ENCODE measurements at regions not wholly inside any gene's neighbourhood (a gene's known extent, or its start where the extent isn't known, plus 50 kb on each side); places are given as distances from the start of the nearest gene placed in this dataset.

DNA sequence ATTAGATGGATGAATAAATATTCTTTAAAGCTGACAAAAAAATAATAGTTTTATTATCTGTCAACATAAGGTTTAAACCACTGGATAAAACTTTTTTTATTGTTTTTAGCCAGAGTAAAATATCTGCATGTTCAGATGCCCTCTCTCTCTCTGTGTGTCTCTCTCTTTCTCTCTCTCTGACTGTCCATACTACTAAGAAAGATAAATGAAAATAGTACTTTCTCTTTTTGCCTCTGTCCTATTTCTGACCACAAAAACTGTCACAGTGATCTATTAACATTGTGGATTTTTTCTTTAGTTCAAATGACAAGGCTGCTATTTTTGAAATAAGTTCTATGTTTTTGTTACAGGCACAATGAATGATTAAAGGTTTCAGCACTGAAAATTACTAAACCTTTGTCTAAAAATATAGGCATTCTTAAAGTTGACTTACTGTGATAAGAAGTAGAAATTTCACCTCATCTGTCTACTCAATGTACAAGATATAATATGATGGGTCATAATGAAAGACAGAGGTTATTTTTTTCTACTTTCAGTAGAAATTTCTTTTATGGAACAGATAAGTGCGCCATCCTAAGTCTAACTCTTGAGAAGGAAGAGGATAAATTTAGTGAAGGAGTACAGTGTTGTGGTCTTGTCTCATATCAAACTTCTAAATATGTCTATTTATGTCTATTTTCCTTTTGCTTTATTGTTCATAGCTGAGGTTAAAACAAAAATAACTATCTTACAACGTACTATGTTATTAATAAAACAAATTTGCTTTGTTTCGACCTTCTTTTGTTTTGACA is 341.9 kb upstream of the EYS start:
- H3K9me3 ChIP-seq (ENCODE audit: control insufficient read depth, insufficient read depth, low read length): no peaks in the 10 kb centered on the region
- no peaks in the 10 kb centered on the region for H3K4me1 ChIP-seq (ENCODE audit: control insufficient read depth, insufficient read depth, low read length)
- no peak overlapping the region for H3K4me3 ChIP-seq (ENCODE audit: low read depth, low read length)
- H3K27ac ChIP-seq (ENCODE audit: low read depth, low read length): no peak overlapping the region
- no peak overlapping the region for H3K9ac ChIP-seq (ENCODE audit: low read depth, low read length)
- H3K27me3 ChIP-seq (ENCODE audit: control insufficient read depth, insufficient read depth, low read length): no peaks in the 10 kb centered on the region
- no peaks in the 10 kb centered on the region for H3K36me3 ChIP-seq (ENCODE audit: control insufficient read depth, insufficient read depth, low read length)

DNA sequence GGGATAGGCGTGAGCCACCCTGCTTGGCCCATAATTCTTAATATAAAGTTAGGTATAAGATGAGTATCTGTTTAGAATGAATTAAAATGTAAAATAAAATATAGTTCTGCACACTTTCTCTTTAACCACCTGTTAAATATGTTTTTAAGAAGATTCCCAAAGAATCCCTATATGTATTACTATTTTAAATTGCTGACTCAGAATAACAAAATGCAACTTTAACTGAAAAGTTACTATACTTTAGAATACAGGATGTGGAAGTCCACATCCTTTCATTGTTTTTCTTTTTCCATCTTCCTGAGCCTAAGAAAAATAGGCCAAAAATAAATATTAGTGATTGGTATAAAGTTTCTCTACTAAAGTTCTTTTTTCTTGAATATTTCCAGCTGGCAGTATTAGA is 325.6 kb upstream of the EYS start:
- Histone ChIP-seq H3K9me3 (ENCODE audit: control insufficient read depth, insufficient read depth, low read length) (no peaks in the 10 kb centered on the region), H3K27ac (ENCODE audit: low read depth, low read length) (no peak overlapping the region), H3K4me3 (ENCODE audit: low read depth, low read length) (no peak overlapping the region), H3K4me1 (ENCODE audit: control insufficient read depth, insufficient read depth, low read length) (no peaks in the 10 kb centered on the region), H3K27me3 (ENCODE audit: control insufficient read depth, insufficient read depth, low read length) (no peaks in the 10 kb centered on the region), H3K9ac (ENCODE audit: low read depth, low read length) (no peak overlapping the region), H3K36me3 (ENCODE audit: control insufficient read depth, insufficient read depth, low read length) (no peaks in the 10 kb centered on the region)

DNA sequence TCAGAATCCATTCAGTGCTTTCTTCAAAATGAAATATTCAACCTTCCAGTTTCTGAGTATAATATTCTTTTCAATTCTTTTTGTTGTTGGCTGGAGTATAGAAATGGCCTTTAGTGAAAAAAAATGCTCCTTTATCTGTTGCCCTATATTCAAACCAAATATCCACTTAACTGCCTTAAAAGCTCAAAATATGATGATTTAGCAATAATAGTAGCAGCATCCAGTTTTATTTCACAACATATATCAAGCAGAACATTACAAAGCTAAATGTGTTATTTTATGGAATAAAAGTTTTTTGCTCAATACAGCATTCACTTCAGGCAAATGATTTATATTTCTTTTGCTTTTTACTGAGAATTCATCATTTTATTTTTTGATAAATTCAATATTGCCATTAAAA is 322.4 kb upstream of the EYS start:
- Histone ChIP-seq H3K9me3 (ENCODE audit: control insufficient read depth, insufficient read depth, low read length) (no peaks in the 10 kb centered on the region), H3K4me3 (ENCODE audit: low read depth, low read length) (no peak overlapping the region), H3K27me3 (ENCODE audit: control insufficient read depth, insufficient read depth, low read length) (no peaks in the 10 kb centered on the region), H3K27ac (ENCODE audit: low read depth, low read length) (no peak overlapping the region), H3K4me1 (ENCODE audit: control insufficient read depth, insufficient read depth, low read length) (no peaks in the 10 kb centered on the region), H3K9ac (ENCODE audit: low read depth, low read length) (no peak overlapping the region), H3K36me3 (ENCODE audit: control insufficient read depth, insufficient read depth, low read length) (no peaks in the 10 kb centered on the region)

DNA sequence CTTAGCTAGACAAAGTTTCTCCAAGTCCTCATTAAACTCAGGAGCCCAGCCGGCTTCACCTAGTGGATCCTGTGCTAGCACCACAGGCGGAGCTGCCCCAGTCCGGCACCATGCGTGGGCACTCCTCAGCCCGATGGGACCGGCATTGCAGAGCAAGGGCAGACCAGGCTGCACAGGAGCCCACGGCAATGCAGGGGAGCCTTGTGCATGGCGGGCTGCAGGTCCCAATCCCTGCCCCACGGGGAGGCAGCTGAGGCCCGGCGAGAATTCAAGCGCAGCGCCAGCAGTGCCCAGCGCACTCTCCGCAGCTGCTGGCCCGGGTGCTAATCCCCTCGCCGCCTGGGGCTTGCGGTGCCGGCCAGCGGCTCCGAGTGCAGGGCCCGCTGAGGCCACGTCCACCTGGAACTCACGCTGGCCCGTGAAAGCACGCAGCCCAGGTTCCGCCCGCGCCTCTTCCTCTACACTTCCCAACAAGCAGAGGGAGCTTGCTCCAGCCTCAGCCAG is 292.3 kb upstream of the EYS start:
- Histone ChIP-seq H3K4me1 (ENCODE audit: control insufficient read depth, insufficient read depth, low read length) (no peaks in the 10 kb centered on the region), H3K9me3 (ENCODE audit: control insufficient read depth, insufficient read depth, low read length) (peaks cover 7% of the 10 kb centered on the region; the same call in 1 of the 2 replicates), H3K27me3 (ENCODE audit: control insufficient read depth, insufficient read depth, low read length) (no peaks in the 10 kb centered on the region), H3K27ac (ENCODE audit: low read depth, low read length) (no peak overlapping the region), H3K36me3 (ENCODE audit: control insufficient read depth, insufficient read depth, low read length) (no peaks in the 10 kb centered on the region), H3K9ac (ENCODE audit: low read depth, low read length) (no peak overlapping the region), H3K4me3 (ENCODE audit: low read depth, low read length) (no peak overlapping the region)

DNA sequence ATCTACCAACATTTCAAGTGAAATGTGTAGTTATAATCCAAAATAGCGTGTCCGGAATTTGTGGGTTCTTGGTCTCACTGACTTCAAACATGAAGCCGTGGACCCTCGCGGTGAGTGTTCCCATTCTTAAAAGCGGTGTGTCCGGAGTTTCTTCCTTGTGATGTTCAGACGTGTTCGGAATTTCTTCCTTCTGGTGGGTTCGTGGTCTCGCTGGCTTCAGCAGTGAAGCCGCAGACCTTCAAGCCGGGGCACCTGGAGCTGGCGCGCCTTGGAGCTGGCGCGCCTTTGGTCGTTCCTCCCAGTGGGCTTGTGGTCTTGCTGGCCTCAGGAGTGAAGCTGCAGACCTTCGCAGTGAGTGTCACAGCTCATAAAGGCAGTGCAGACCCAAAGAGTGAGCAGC is 291.5 kb upstream of the EYS start:
- H3K27me3 ChIP-seq (ENCODE audit: control insufficient read depth, insufficient read depth, low read length): no peaks in the 10 kb centered on the region
- no peaks in the 10 kb centered on the region for H3K36me3 ChIP-seq (ENCODE audit: control insufficient read depth, insufficient read depth, low read length)
- no peak overlapping the region for H3K9ac ChIP-seq (ENCODE audit: low read depth, low read length)
- H3K4me1 ChIP-seq (ENCODE audit: control insufficient read depth, insufficient read depth, low read length): no peaks in the 10 kb centered on the region
- H3K4me3 ChIP-seq (ENCODE audit: low read depth, low read length): no peak overlapping the region
- peaks cover 7% of the 10 kb centered on the region; the same call in 1 of the 2 replicates for H3K9me3 ChIP-seq (ENCODE audit: control insufficient read depth, insufficient read depth, low read length)
- H3K27ac ChIP-seq (ENCODE audit: low read depth, low read length): no peak overlapping the region

DNA sequence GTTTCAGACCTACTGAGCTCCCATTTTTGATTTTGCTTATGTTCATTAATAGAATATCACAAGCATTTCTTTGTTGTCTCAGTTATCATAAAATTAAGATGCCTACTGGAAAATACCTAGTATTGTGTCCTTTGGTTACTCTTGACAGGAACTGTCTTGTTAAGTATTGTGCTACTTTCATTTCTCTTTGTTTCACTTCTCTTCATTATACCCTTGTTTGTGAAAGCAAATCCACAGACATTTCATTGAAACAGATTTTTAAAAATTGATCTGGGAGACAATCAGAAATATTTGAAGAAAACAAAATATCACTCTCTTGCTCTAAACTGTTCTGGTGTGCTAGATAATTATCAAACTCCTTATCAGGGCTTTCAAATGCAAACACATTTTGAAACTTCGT is 290.5 kb upstream of the EYS start:
- Histone ChIP-seq H3K27ac (ENCODE audit: low read depth, low read length) (no peak overlapping the region), H3K9me3 (ENCODE audit: control insufficient read depth, insufficient read depth, low read length) (peaks cover 7% of the 10 kb centered on the region; the same call in 1 of the 2 replicates), H3K36me3 (ENCODE audit: control insufficient read depth, insufficient read depth, low read length) (no peaks in the 10 kb centered on the region), H3K9ac (ENCODE audit: low read depth, low read length) (no peak overlapping the region), H3K4me3 (ENCODE audit: low read depth, low read length) (no peak overlapping the region), H3K27me3 (ENCODE audit: control insufficient read depth, insufficient read depth, low read length) (no peaks in the 10 kb centered on the region), H3K4me1 (ENCODE audit: control insufficient read depth, insufficient read depth, low read length) (no peaks in the 10 kb centered on the region)

DNA sequence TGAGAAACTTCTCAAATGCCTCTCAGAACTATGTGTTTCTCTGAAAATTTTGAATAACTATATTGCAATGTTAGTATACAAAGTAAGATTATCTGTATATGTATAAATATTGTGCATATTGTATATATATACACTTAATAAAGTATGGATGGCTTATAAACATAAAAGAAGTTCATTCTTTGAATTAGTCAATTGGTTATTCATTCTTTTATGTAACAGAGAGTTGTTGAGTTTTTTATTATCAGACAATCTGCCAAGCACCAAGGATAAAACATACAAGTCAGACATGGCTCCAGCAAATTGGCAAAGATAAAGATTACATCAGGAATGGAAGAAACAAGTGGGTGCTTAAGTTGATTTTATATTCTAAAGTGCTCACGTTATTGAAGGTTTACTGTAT is 289.1 kb upstream of the EYS start:
- Histone ChIP-seq H3K36me3 (ENCODE audit: control insufficient read depth, insufficient read depth, low read length) (no peaks in the 10 kb centered on the region), H3K27me3 (ENCODE audit: control insufficient read depth, insufficient read depth, low read length) (no peaks in the 10 kb centered on the region), H3K4me3 (ENCODE audit: low read depth, low read length) (no peak overlapping the region), H3K9me3 (ENCODE audit: control insufficient read depth, insufficient read depth, low read length) (peaks cover 7% of the 10 kb centered on the region; the same call in 1 of the 2 replicates), H3K4me1 (ENCODE audit: control insufficient read depth, insufficient read depth, low read length) (no peaks in the 10 kb centered on the region), H3K27ac (ENCODE audit: low read depth, low read length) (no peak overlapping the region), H3K9ac (ENCODE audit: low read depth, low read length) (no peak overlapping the region)

DNA sequence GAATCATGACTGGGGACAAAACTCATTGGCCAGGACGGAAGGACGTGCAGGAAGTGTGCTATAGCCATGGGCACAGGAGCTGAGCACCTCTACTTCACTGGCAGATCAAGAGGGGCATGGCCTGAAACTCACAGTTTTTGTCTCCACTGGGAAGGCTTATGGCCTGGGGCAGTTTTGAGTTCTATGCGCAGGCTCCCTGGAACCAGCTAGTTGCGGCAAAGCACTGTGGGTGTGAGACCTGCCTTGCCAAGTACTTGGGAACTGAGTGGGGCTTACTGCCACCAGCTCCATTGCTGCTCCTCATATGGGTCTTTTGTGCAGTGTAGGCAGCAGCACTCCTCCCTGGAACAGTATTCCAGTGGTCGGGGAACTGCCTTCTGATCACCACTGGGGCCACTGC is 282.6 kb upstream of the EYS start:
- Histone ChIP-seq H3K4me1 (ENCODE audit: control insufficient read depth, insufficient read depth, low read length) (no peaks in the 10 kb centered on the region), H3K36me3 (ENCODE audit: control insufficient read depth, insufficient read depth, low read length) (no peaks in the 10 kb centered on the region)

DNA sequence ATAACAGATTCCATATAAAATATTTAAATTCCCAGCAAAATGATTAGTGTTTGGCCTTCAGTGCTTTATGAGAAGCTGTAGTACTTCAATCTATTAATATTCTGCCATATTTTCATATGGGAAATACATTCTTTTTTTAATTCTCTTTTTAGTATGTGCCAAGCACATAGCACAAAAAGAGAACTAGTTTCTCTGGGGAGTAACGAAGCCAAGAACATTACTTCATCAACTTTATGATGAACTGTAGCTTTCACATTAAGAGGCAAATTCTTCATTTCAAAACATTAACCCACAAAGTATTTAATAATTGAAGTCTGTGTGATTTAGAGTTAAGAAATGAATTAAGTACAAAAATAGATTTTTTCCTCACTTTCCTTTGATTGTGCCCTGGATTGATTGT is 281.0 kb upstream of the EYS start:
- Histone ChIP-seq H3K4me1 (ENCODE audit: control insufficient read depth, insufficient read depth, low read length) (no peaks in the 10 kb centered on the region), H3K36me3 (ENCODE audit: control insufficient read depth, insufficient read depth, low read length) (no peaks in the 10 kb centered on the region), H3K27me3 (ENCODE audit: control insufficient read depth, insufficient read depth, low read length) (no peaks in the 10 kb centered on the region), H3K9ac (ENCODE audit: low read depth, low read length) (no peak overlapping the region), H3K27ac (ENCODE audit: low read depth, low read length) (no peak overlapping the region), H3K4me3 (ENCODE audit: low read depth, low read length) (no peak overlapping the region), H3K9me3 (ENCODE audit: control insufficient read depth, insufficient read depth, low read length) (no peaks in the 10 kb centered on the region)

More for the DNA sequence above, 282.6 kb upstream of the EYS start:
- Histone ChIP-seq H3K9ac (ENCODE audit: low read depth, low read length) (no peak overlapping the region), H3K4me3 (ENCODE audit: low read depth, low read length) (no peak overlapping the region), H3K27ac (ENCODE audit: low read depth, low read length) (no peak overlapping the region), H3K27me3 (ENCODE audit: control insufficient read depth, insufficient read depth, low read length) (no peaks in the 10 kb centered on the region), H3K9me3 (ENCODE audit: control insufficient read depth, insufficient read depth, low read length) (no peaks in the 10 kb centered on the region)

DNA sequence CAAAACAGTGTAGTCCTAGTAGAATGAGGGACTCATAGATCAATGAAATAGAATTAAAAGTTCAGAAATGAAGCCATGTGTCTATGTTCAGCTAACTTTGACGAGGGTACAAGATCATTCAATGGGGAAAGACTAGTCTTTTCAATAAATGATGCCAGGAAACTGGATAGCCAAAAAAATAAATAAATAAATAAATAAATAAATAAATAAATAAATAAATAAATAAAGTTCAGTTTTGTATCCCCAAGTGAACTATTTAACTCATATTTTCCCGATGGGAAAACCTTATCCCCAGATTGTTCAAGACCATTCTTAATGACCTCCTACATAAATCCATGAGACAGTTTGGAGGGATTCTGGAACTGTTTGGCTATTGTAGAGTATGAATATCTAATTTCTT is 277.1 kb upstream of the EYS start:
- Histone ChIP-seq H3K27me3 (ENCODE audit: control insufficient read depth, insufficient read depth, low read length) (no peaks in the 10 kb centered on the region), H3K36me3 (ENCODE audit: control insufficient read depth, insufficient read depth, low read length) (no peaks in the 10 kb centered on the region), H3K4me1 (ENCODE audit: control insufficient read depth, insufficient read depth, low read length) (no peaks in the 10 kb centered on the region), H3K9me3 (ENCODE audit: control insufficient read depth, insufficient read depth, low read length) (no peaks in the 10 kb centered on the region), H3K27ac (ENCODE audit: low read depth, low read length) (no peak overlapping the region), H3K4me3 (ENCODE audit: low read depth, low read length) (no peak overlapping the region), H3K9ac (ENCODE audit: low read depth, low read length) (no peak overlapping the region)

DNA sequence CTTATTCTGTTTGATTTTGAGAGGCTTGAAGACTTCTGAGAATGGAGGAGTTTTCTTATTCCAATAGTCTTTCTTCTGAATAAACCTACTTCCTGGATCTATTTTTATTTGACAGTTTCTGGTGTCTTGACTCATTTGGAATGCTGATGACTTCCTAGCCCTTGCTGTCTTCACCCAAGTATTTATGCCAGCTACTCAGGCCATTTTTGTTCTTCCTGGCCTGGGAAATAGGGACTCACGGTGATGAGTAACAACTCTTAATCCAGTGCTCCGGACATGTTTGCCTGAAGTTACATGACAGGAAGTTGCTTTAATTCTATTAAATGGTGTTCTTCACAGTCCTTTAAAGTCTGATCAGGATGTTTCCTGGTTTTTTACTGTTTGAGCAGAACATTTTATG is 272.1 kb upstream of the EYS start:
- Histone ChIP-seq H3K36me3 (ENCODE audit: control insufficient read depth, insufficient read depth, low read length) (no peaks in the 10 kb centered on the region), H3K4me1 (ENCODE audit: control insufficient read depth, insufficient read depth, low read length) (no peaks in the 10 kb centered on the region), H3K9me3 (ENCODE audit: control insufficient read depth, insufficient read depth, low read length) (no peaks in the 10 kb centered on the region), H3K27me3 (ENCODE audit: control insufficient read depth, insufficient read depth, low read length) (no peaks in the 10 kb centered on the region), H3K4me3 (ENCODE audit: low read depth, low read length) (no peak overlapping the region), H3K9ac (ENCODE audit: low read depth, low read length) (no peak overlapping the region), H3K27ac (ENCODE audit: low read depth, low read length) (no peak overlapping the region)
